ENCODE measurements at regions not wholly inside any gene's neighbourhood (a gene's known extent, or its start where the extent isn't known, plus 50 kb on each side); places are given as distances from the start of the nearest gene placed in this dataset.

DNA sequence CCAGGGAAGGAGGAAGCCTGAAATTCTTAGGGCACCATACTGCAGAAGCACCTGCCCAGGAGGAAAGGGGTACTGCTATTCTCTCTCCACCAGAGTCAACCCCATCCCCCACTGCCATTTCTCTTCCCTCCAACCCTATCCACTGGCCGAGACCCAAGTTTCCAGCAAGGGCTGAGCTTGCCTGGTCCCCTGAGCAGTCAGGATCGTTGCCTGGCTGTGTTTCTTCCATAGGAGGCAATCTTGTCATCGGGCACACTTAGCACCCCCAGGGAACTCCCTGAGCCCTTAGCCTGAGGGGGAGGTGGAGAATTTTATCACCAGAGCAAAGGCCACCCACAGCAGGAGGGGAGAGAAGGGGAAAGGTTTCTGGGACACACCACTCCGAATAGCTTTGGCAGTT is 115.8 kb upstream of the NECTIN1 start:
- peaks cover 3% of the 10 kb centered on the region; the same call in 1 of the 3 replicates for H3K4me1 Mint-ChIP-seq
- Histone ChIP-seq H3K4me3 (no peak overlapping the region), H2AFZ (no peak overlapping the region), H3K9me2 (ENCODE audit: insufficient read depth) (no peaks in the 10 kb centered on the region), H3K4me1 (ENCODE audit: insufficient read depth) (no peaks in the 10 kb centered on the region), H3K27me3 (ENCODE audit: insufficient read depth) (no peaks in the 10 kb centered on the region), H3K36me3 (ENCODE audit: insufficient read depth) (no peaks in the 10 kb centered on the region), H3K79me2 (replicated peaks; ENCODE audit: insufficient read depth) (no peaks in the 10 kb centered on the region), H3F3A (replicated peaks; ENCODE audit: low read depth) (no peaks in the 10 kb centered on the region), H4K20me1 (replicated peaks; ENCODE audit: insufficient read depth) (no peaks in the 10 kb centered on the region), H3K4me2 (no peak overlapping the region), H3K27ac (ENCODE audit: low read depth) (no peak overlapping the region)
- no peak for DNase-seq (ENCODE audit: low spot score)
- no peaks in the 10 kb centered on the region for H3K9me3 Mint-ChIP-seq
- peak; percentile 49 for ATAC-seq
- H3K36me3 Mint-ChIP-seq (ENCODE audit: low read depth), result no peaks in the 10 kb centered on the region
- TF ChIP-seq CREB1 (CRISPR knock-in tag; IDR thresholded peaks at IDR 0.05; ENCODE audit: low read depth), result no peak
- TF ChIP-seq REST (IDR thresholded peaks at IDR 0.05; ENCODE audit: unreplicated experiment), result no peak
- no peak for TF ChIP-seq JUNB (IDR thresholded peaks at IDR 0.05; ENCODE audit: unreplicated experiment)
- no peak for TF ChIP-seq ZNF331 (CRISPR knock-in tag; IDR thresholded peaks at IDR 0.05; ENCODE audit: low read depth)
- TF ChIP-seq, protein P1, sequence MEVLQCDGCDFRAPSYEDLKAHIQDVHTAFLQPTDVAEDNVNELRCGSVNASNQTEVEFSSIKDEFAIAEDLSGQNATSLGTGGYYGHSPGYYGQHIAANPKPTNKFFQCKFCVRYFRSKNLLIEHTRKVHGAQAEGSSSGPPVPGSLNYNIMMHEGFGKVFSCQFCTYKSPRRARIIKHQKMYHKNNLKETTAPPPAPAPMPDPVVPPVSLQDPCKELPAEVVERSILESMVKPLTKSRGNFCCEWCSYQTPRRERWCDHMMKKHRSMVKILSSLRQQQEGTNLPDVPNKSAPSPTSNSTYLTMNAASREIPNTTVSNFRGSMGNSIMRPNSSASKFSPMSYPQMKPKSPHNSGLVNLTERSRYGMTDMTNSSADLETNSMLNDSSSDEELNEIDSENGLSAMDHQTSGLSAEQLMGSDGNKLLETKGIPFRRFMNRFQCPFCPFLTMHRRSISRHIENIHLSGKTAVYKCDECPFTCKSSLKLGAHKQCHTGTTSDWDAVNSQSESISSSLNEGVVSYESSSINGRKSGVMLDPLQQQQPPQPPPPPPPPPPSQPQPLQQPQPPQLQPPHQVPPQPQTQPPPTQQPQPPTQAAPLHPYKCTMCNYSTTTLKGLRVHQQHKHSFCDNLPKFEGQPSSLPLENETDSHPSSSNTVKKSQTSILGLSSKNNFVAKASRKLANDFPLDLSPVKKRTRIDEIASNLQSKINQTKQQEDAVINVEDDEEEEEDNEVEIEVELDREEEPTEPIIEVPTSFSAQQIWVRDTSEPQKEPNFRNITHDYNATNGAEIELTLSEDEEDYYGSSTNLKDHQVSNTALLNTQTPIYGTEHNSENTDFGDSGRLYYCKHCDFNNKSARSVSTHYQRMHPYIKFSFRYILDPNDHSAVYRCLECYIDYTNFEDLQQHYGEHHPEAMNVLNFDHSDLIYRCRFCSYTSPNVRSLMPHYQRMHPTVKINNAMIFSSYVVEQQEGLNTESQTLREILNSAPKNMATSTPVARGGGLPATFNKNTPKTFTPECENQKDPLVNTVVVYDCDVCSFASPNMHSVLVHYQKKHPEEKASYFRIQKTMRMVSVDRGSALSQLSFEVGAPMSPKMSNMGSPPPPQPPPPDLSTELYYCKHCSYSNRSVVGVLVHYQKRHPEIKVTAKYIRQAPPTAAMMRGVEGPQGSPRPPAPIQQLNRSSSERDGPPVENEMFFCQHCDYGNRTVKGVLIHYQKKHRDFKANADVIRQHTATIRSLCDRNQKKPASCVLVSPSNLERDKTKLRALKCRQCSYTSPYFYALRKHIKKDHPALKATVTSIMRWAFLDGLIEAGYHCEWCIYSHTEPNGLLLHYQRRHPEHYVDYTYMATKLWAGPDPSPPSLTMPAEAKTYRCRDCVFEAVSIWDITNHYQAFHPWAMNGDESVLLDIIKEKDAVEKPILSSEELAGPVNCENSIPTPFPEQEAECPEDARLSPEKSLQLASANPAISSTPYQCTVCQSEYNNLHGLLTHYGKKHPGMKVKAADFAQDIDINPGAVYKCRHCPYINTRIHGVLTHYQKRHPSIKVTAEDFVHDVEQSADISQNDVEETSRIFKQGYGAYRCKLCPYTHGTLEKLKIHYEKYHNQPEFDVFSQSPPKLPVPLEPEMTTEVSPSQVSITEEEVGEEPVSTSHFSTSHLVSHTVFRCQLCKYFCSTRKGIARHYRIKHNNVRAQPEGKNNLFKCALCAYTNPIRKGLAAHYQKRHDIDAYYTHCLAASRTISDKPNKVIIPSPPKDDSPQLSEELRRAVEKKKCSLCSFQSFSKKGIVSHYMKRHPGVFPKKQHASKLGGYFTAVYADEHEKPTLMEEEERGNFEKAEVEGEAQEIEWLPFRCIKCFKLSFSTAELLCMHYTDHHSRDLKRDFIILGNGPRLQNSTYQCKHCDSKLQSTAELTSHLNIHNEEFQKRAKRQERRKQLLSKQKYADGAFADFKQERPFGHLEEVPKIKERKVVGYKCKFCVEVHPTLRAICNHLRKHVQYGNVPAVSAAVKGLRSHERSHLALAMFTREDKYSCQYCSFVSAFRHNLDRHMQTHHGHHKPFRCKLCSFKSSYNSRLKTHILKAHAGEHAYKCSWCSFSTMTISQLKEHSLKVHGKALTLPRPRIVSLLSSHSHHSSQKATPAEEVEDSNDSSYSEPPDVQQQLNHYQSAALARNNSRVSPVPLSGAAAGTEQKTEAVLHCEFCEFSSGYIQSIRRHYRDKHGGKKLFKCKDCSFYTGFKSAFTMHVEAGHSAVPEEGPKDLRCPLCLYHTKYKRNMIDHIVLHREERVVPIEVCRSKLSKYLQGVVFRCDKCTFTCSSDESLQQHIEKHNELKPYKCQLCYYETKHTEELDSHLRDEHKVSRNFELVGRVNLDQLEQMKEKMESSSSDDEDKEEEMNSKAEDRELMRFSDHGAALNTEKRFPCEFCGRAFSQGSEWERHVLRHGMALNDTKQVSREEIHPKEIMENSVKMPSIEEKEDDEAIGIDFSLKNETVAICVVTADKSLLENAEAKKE (CRISPR knock-in tag; IDR thresholded peaks at IDR 0.05), result no peak
- no peak for TF ChIP-seq NANOG (IDR thresholded peaks at IDR 0.05; ENCODE audit: borderline replicate concordance)
- TF ChIP-seq POLR2AphosphoS5 (IDR thresholded peaks at IDR 0.05; ENCODE audit: low read depth), result no peak
- no peak for TF ChIP-seq EZH2 (IDR thresholded peaks at IDR 0.05; ENCODE audit: low read depth, unreplicated experiment)
- TF ChIP-seq ZNF114 (CRISPR knock-in tag; IDR thresholded peaks at IDR 0.05), result no peak
- no peak for TF ChIP-seq EZH2phosphoT487 (IDR thresholded peaks at IDR 0.05; ENCODE audit: unreplicated experiment)
- no peak for TF ChIP-seq STAT1 (IDR thresholded peaks at IDR 0.05; ENCODE audit: unreplicated experiment)
- TF ChIP-seq CTCF (conservative IDR thresholded peaks at IDR 0.05; ENCODE audit: low read depth in 2 of 2), result no peak
- TF ChIP-seq ETS1 (IDR thresholded peaks at IDR 0.05), result no peak
- no peak overlapping the region for H3K4me3 Mint-ChIP-seq
- H3K27ac Mint-ChIP-seq, result no peak overlapping the region
- peaks cover 13% of the 10 kb centered on the region for H3K27me3 Mint-ChIP-seq (ENCODE audit: insufficient read depth, low read depth, poor library complexity)
